Stimulated activated naive CD8-positive, alpha-beta T cell treated with anti-CD3 and anti-CD28 coated beads, Interleukin-15, amount 100 ng/mL, for 72 hours (primary cell): ENCODE measurements at regions not wholly inside any gene's neighbourhood (a gene's known extent, or its start where the extent isn't known, plus 50 kb on each side); places are given as distances from the start of the nearest gene placed in this dataset.

Experiments
- ATAC-seq: fragments of 150-1000 bp; cut with Tn5 transposase; 2 replicates; pipeline ENCODE4 v1.10.0; 2021; ENCODE audit warnings: mild to moderate bottlenecking, moderate library complexity
- DNase-seq, 2 donors: peaks; one replicate each; pipeline ENCODE4 v3.0.0; 2021 to 2022
- H3K27ac Mint-ChIP-seq, 2 donors: one replicate each; pipeline ENCODE4 v1.8.0; 2022; ENCODE audit warnings: mild to moderate bottlenecking in 2 of 2, mixed read lengths in 2 of 2, moderate library complexity in 2 of 2
- H3K27me3 Mint-ChIP-seq: one replicate; pipeline ENCODE4 v1.8.0; 2022; ENCODE audit warnings: mixed read lengths
- H3K4me1 Mint-ChIP-seq: one replicate; pipeline ENCODE4 v1.8.0; 2022; ENCODE audit warnings: mild to moderate bottlenecking, mixed read lengths
- H3K4me3 Mint-ChIP-seq, 2 donors: one replicate each; pipeline ENCODE4 v1.8.0; 2022; ENCODE audit warnings: mild to moderate bottlenecking in 2 of 2, mixed read lengths in 2 of 2, moderate library complexity in 1 of 2
- H3K9me3 Mint-ChIP-seq, 2 donors: one replicate each; pipeline ENCODE4 v1.8.0; 2022; ENCODE audit warnings: mixed read lengths in 2 of 2

GRCh38 chrX:13266641-13267345 lies 53.1 kb downstream of the ATXN3L start:
- H3K4me1 Mint-ChIP-seq = peaks cover 8% of the 10 kb centered on the region
- no peak for ATAC-seq
- no peak overlapping the region for H3K4me3 Mint-ChIP-seq
- H3K27ac Mint-ChIP-seq = no peak overlapping the region
- no peak for DNase-seq
- H3K9me3 Mint-ChIP-seq = no peaks in the 10 kb centered on the region
- no peaks in the 10 kb centered on the region for H3K27me3 Mint-ChIP-seq

DNA sequence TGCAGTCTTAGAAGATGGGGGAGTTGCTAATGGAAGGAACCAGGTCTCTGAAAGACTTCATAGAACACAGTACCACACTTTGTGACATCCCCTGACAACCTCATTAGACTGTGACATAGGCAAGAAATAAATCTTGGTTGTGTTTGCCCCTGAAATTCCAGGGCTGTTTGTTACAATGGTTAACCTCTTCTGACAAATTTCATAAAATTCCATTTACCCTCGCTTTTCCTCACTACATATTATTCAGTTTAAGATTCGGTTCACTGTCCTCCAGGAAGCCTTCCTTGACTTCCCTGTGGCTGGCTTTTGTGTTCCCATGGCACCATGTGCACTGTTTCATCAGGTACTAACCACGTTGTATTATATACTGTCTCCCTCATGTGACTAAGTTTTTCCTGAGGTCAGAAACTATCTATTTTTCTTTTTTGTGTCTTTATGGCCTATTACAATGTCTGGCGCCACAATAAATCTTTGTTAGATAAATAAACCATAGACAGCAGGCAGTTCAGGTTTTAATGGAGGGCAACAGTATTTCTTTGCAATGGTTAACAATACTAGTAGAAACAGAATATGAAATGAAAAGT lies 54.2 kb downstream of the ATXN3L start:
- peaks cover 8% of the 10 kb centered on the region for H3K4me1 Mint-ChIP-seq
- H3K27me3 Mint-ChIP-seq = no peaks in the 10 kb centered on the region
- no peak for ATAC-seq

DNA sequence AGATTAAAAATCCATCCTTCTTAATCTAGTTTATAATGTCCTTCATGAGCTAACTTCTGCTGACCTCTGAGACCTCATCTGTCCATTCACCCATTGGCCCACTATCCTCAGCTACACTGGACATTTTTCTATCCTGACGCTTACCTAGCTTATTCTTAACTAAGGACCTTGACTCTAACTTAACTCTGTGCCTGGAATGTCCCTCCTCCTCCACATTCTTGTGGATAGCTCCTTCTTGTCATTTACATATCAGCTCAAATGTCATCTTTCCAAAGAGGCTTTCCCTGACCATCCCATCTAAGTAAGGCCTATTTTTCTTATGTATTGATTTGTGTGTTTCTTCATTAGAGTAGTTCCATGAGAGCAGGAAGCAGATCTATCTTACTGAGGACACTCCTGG lies 54.7 kb downstream of the ATXN3L start:
- Mint-ChIP-seq H3K9me3 (no peaks in the 10 kb centered on the region), H3K4me3 (no peak overlapping the region), H3K4me1 (peaks cover 8% of the 10 kb centered on the region), H3K27ac (no peak overlapping the region), H3K27me3 (no peaks in the 10 kb centered on the region)
- no peak for ATAC-seq
- no peak for DNase-seq

More for the DNA sequence above, 54.2 kb downstream of the ATXN3L start:
- H3K4me3 Mint-ChIP-seq = no peak overlapping the region
- DNase-seq = no peak
- no peak overlapping the region for H3K27ac Mint-ChIP-seq
- no peaks in the 10 kb centered on the region for H3K9me3 Mint-ChIP-seq

DNA sequence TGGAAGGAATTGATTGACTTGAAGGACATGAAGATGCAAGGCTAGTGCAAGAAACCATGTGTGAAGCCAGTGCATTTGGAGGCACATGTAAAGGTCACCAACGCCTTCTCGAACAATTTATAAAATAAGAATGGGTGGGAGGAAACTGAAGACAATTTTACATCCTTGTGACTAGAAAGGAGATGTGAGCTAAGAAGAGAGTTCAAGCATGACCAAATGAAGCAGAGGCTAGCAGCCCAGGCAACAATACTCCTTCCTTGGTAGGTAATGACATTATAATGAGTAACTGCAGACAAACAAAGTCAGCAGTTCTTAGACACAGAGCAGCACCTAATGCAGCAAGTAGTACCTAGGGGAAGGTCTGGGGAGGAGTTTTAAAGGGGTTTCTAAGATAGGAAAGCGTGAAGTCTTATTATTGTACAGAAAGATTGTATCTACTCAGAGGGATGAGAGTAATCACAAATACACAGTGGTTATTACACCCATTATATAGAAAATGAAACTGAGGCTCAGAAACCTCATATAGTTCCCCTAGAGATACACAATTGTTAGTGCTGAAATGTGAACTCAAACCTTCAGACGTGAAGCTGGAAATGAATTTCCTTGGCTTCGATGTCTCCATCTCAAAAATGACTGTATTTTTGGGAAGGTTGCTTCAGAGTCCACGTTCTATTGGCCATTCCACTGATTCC lies 56.1 kb downstream of the ATXN3L start:
- DNase-seq (no peak), ATAC-seq (no peak)
- Mint-ChIP-seq H3K4me1 (peaks cover 10% of the 10 kb centered on the region), H3K4me3 (no peak overlapping the region), H3K27ac (peak overlapping the region in 1 of 2 donors; percentile 1), H3K27me3 (no peaks in the 10 kb centered on the region), H3K9me3 (no peaks in the 10 kb centered on the region)

DNA sequence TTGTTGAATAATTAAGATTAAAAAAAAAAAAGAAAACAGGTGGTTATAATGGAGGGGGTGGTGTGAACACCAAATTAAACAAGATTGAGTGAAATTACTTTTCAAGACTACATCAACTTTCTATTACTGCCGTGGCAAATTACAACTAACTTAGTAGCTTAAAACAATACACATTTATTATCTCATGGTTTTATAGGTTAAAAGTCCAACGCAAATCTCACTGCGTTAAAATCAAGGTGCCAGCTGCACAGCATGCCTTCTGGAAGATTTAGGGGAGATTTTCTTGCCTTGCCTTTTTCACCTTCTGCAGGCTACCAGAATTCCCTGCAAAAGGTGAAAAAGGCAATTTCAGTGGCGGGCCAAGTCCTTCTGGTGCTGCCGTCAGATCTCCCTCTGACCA lies 58.5 kb downstream of the ATXN3L start:
- Mint-ChIP-seq H3K4me1 (peaks cover 25% of the 10 kb centered on the region), H3K9me3 (peaks cover 0 to under 1% of the 10 kb centered on the region in 2 donors), H3K4me3 (no peak overlapping the region), H3K27me3 (no peaks in the 10 kb centered on the region), H3K27ac (no peak overlapping the region)
- DNase-seq = no peak
- no peak for ATAC-seq

GRCh38 chrX:13260598-13260997 lies 59.3 kb downstream of the ATXN3L start:
- Mint-ChIP-seq H3K27me3 (no peaks in the 10 kb centered on the region), H3K4me3 (no peak overlapping the region), H3K4me1 (peaks cover 32% of the 10 kb centered on the region), H3K27ac (no peak overlapping the region), H3K9me3 (peaks cover 5 to 8% of the 10 kb centered on the region in 2 donors)
- DNase-seq (no peak), ATAC-seq (no peak)

- ATAC-seq = peak; percentile 48
Measured at GRCh38 chrX:13258725-13259124, 61.1 kb downstream of the ATXN3L start.

DNA sequence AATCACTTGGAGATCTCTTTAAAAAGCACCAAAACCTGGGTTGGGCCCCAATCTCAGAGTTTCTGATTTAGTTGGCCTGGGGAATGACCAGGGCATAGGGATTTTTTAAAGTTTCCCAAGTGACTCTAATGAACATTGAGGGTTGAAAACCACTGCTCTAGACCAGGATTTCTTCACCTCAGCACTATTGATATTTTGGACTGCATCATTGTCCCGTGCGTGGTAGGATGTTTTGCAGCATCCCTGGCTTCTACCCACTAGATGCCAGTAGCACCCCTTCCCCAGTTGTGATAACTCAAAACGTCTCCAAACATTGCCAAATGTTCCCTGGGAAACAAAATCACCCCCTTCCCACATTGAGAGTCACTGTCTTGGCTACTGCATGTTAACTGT lies 61.8 kb downstream of the ATXN3L start:
- no peaks in the 10 kb centered on the region for H3K27me3 Mint-ChIP-seq
- DNase-seq (no peak), ATAC-seq (peak; percentile 44)
- H3K4me1 Mint-ChIP-seq = peaks cover 49% of the 10 kb centered on the region
- no peak overlapping the region for H3K4me3 Mint-ChIP-seq
- H3K9me3 Mint-ChIP-seq = peaks cover 5 to 15% of the 10 kb centered on the region in 2 donors
- no peak overlapping the region for H3K27ac Mint-ChIP-seq

More at GRCh38 chrX:13258725-13259124, 61.1 kb downstream of the ATXN3L start:
- Mint-ChIP-seq H3K27me3 (no peaks in the 10 kb centered on the region), H3K27ac (peak overlapping the region in 1 of 2 donors; percentile 19), H3K4me3 (no peak overlapping the region), H3K4me1 (peaks cover 48% of the 10 kb centered on the region), H3K9me3 (peaks cover 5 to 8% of the 10 kb centered on the region in 2 donors)
- no peak for DNase-seq

- Mint-ChIP-seq H3K4me3 (no peak overlapping the region), H3K27ac (no peak overlapping the region), H3K4me1 (peaks cover 49% of the 10 kb centered on the region), H3K9me3 (peaks cover 5 to 15% of the 10 kb centered on the region in 2 donors), H3K27me3 (no peaks in the 10 kb centered on the region)
- DNase-seq = peak in 1 of 2 donors; percentile 10
- ATAC-seq = peak; percentile 73
Measured at GRCh38 chrX:13257223-13258051, 62.4 kb downstream of the ATXN3L start.

DNA sequence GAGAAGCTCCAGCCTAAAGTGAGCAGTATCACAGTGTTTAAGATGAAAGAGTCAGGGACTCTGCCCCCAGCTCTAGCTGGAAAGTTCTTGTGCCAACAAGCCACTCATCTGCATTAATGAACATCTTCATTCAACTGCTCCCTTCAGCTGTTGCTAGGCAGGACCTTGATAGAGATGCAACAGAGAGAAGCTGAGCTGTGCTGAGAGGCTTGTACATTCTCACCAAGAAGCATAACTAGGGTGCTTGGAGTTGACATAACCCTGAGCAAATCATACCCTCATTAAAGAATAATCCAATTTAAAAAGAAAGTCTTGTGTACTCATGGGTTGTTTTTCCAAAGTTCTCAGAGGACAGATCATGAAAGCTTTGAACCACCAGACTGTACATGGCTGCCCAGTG lies 63.2 kb downstream of the ATXN3L start:
- Mint-ChIP-seq H3K9me3 (peaks cover 5 to 15% of the 10 kb centered on the region in 2 donors), H3K27ac (peak overlapping the region in 1 of 2 donors; percentile 65), H3K27me3 (no peaks in the 10 kb centered on the region), H3K4me1 (peaks cover 49% of the 10 kb centered on the region), H3K4me3 (no peak overlapping the region)
- DNase-seq = no peak
- no peak for ATAC-seq

DNA sequence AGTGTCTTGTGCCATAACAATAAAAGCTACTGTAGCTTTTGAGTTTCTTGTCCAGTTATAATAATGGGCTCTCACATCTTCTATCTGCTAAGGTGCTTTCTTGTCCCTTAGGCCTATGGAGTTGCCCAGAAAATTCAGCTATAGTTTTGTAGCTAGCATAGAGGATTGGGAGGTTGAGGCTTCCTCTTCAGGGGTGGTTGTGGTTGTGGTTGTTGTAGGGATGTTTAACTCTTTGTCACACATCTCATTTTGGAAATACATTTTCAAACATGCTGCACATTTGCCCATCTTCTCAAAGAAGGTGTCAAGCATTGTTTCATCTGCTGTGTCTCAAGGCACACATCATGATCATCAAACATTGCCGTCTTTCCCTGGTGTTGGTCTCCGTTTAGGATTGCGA lies 65.0 kb downstream of the ATXN3L start:
- peak; percentile 48 for ATAC-seq
- H3K9me3 Mint-ChIP-seq = peaks cover 5 to 15% of the 10 kb centered on the region in 2 donors
- no peak overlapping the region for H3K27ac Mint-ChIP-seq
- H3K4me3 Mint-ChIP-seq = peak overlapping the region in 1 of 2 donors; percentile 26
- no peak for DNase-seq
- peaks cover 49% of the 10 kb centered on the region for H3K4me1 Mint-ChIP-seq
- no peaks in the 10 kb centered on the region for H3K27me3 Mint-ChIP-seq

DNA sequence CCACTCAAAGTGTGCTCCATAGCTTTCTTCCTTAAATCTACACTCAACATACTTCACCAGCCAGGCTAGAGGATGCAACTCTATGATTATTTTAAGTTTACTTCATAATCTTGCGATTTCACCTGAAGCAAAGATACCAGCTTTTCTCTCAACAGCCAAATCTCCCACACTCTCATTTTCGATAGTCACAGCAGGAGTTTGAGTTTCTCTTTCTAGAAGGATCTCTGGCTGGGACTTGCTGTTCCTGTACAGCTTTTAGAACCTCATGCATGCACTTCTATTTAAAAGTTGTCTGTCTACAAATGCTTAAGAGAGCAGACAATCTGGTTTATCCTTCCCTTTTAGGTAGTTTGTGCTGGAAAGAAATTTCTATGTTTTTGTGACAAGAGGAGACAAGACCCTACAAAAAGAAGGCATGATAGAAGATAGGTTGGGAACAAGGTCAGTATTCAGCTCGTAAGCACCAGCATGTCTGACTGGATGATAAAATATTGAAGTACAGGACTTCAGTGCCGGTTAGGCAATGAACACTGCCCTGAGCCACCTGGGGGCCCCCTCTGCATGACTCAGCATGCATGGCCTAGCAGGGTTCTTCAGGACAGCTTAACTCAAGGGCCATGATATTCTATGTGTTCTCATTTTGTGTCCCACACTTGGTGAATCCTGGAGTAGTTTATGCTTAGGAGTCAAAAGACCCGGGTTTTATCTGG lies 65.6 kb downstream of the ATXN3L start:
- DNase-seq (peak in 1 of 2 donors; percentile 9), ATAC-seq (peak; percentile 65)
- H3K9me3 Mint-ChIP-seq = peaks cover 5 to 15% of the 10 kb centered on the region in 2 donors
- H3K4me1 Mint-ChIP-seq = peaks cover 49% of the 10 kb centered on the region
- H3K27ac Mint-ChIP-seq = peak overlapping the region; percentile 38 to 59
- H3K27me3 Mint-ChIP-seq = no peaks in the 10 kb centered on the region
- H3K4me3 Mint-ChIP-seq = peak overlapping the region in 1 of 2 donors; percentile 26

DNA sequence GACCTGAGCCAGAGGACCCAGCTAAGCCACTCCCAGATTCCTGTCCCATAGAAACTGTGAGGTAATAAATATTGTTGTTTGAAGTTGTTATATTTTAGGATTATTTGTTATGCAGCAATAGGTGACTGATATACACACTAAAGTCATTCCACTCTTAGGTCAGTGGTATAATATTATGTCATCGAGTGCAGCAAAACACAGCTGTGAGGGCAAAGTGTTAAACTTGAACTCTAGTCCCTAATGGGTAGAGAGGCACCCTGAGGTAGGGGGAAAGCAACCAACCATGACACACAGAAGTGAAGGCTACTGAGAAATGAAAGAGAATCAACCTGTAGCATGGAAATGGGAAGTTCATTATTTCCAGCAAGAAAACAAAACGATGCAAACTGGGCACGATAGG lies 66.6 kb downstream of the ATXN3L start:
- Mint-ChIP-seq H3K27me3 (no peaks in the 10 kb centered on the region), H3K4me3 (no peak overlapping the region), H3K4me1 (peaks cover 43% of the 10 kb centered on the region), H3K27ac (no peak overlapping the region), H3K9me3 (peaks cover 5 to 15% of the 10 kb centered on the region in 2 donors)
- no peak for DNase-seq
- ATAC-seq = no peak

- Mint-ChIP-seq H3K27ac (no peak overlapping the region), H3K4me3 (no peak overlapping the region), H3K4me1 (peaks cover 38% of the 10 kb centered on the region), H3K9me3 (peaks cover 5 to 15% of the 10 kb centered on the region in 2 donors), H3K27me3 (no peaks in the 10 kb centered on the region)
- ATAC-seq = no peak
- DNase-seq = no peak
Measured at GRCh38 chrX:13252726-13253125, 67.1 kb downstream of the ATXN3L start.
